ENCODE measurements at regions not wholly inside any gene's neighbourhood (a gene's known extent, or its start where the extent isn't known, plus 50 kb on each side); places are given as distances from the start of the nearest gene placed in this dataset.
"Not testable (repeated sequence)": the region's sequence is repeated elsewhere in the genome, so short reads cannot be mapped to it uniquely, and the experiment has no call there.

- Mint-ChIP-seq H3K27me3 (no peaks in the 10 kb centered on the region), H3K36me3 (no peaks in the 10 kb centered on the region), H3K4me3 (no peak overlapping the region), H3K4me1 (no peaks in the 10 kb centered on the region), H3K9me3 (peaks cover 4% of the 10 kb centered on the region), H3K27ac (no peak overlapping the region)
- no peak for DNase-seq
- POLR2A ChIA-PET, result no interaction called here
- ATAC-seq (ENCODE audit: low read depth), result no peak
Measured at GRCh38 chr11:96815236-96815635, 425.4 kb downstream of the JRKL start.

GRCh38 chr11:96817482-96818399 is 427.9 kb downstream of the JRKL start:
- Mint-ChIP-seq H3K4me1 (no peaks in the 10 kb centered on the region), H3K27ac (no peak overlapping the region), H3K9me3 (peaks cover 4% of the 10 kb centered on the region), H3K36me3 (no peaks in the 10 kb centered on the region), H3K27me3 (no peaks in the 10 kb centered on the region), H3K4me3 (no peak overlapping the region)
- no peak for DNase-seq
- ATAC-seq (ENCODE audit: low read depth), result no peak
- POLR2A ChIA-PET, result no interaction called here

- DNase-seq (no peak), ATAC-seq (ENCODE audit: low read depth) (no peak)
- H3K9me3 Mint-ChIP-seq, result no peaks in the 10 kb centered on the region
- H3K27ac Mint-ChIP-seq, result no peak overlapping the region
- no peaks in the 10 kb centered on the region for H3K27me3 Mint-ChIP-seq
- H3K4me1 Mint-ChIP-seq, result no peaks in the 10 kb centered on the region
- POLR2A ChIA-PET, result no interaction called here
- H3K36me3 Mint-ChIP-seq, result no peaks in the 10 kb centered on the region
- H3K4me3 Mint-ChIP-seq, result no peak overlapping the region
Measured at GRCh38 chr11:96827164-96827563, 437.4 kb downstream of the JRKL start.

GRCh38 chr11:96841792-96842191 is 452.0 kb downstream of the JRKL start:
- no peak for ATAC-seq (ENCODE audit: low read depth)
- DNase-seq, result no peak
- Mint-ChIP-seq H3K36me3 (no peaks in the 10 kb centered on the region), H3K27me3 (no peaks in the 10 kb centered on the region), H3K9me3 (peaks cover 1% of the 10 kb centered on the region), H3K4me1 (no peaks in the 10 kb centered on the region), H3K4me3 (no peak overlapping the region), H3K27ac (no peak overlapping the region)
- POLR2A ChIA-PET, result no interaction called here

- Mint-ChIP-seq H3K4me1 (no peaks in the 10 kb centered on the region), H3K27ac (no peak overlapping the region), H3K36me3 (no peaks in the 10 kb centered on the region), H3K9me3 (peaks cover 3% of the 10 kb centered on the region), H3K4me3 (no peak overlapping the region), H3K27me3 (no peaks in the 10 kb centered on the region)
- POLR2A ChIA-PET, result no interaction called here
- ATAC-seq (ENCODE audit: low read depth) (no peak), DNase-seq (no peak)
Measured at GRCh38 chr11:96842731-96843130, 452.9 kb downstream of the JRKL start.

- no peak for ATAC-seq (ENCODE audit: low read depth)
- H3K9me3 Mint-ChIP-seq, result peaks cover 2% of the 10 kb centered on the region
- POLR2A ChIA-PET, result no interaction called here
Measured at GRCh38 chr11:96854425-96854824, 464.6 kb downstream of the JRKL start.

GRCh38 chr11:96861722-96862121 is 471.9 kb downstream of the JRKL start:
- H3K27me3 Mint-ChIP-seq; H3K9me3 Mint-ChIP-seq; H3K27ac Mint-ChIP-seq; H3K36me3 Mint-ChIP-seq; H3K4me3 Mint-ChIP-seq; DNase-seq; ATAC-seq (ENCODE audit: low read depth); POLR2A ChIA-PET; H3K4me1 Mint-ChIP-seq: not testable (repeated sequence)

More at GRCh38 chr11:96854425-96854824, 464.6 kb downstream of the JRKL start:
- Mint-ChIP-seq H3K36me3 (no peaks in the 10 kb centered on the region), H3K4me1 (no peaks in the 10 kb centered on the region), H3K27ac (no peak overlapping the region), H3K4me3 (no peak overlapping the region), H3K27me3 (no peaks in the 10 kb centered on the region)
- no peak for DNase-seq

GRCh38 chr11:96863520-96863919 is 473.7 kb downstream of the JRKL start:
- Mint-ChIP-seq H3K4me3 (no peak overlapping the region), H3K27ac (no peak overlapping the region), H3K9me3 (no peaks in the 10 kb centered on the region), H3K4me1 (no peaks in the 10 kb centered on the region), H3K27me3 (no peaks in the 10 kb centered on the region), H3K36me3 (no peaks in the 10 kb centered on the region)
- ATAC-seq (ENCODE audit: low read depth) (no peak), DNase-seq (no peak)
- POLR2A ChIA-PET, result no interaction called here

GRCh38 chr11:96865020-96865419 is 475.2 kb downstream of the JRKL start:
- no peak overlapping the region for H3K4me3 Mint-ChIP-seq
- no peak overlapping the region for H3K27ac Mint-ChIP-seq
- H3K36me3 Mint-ChIP-seq, result no peaks in the 10 kb centered on the region
- no peaks in the 10 kb centered on the region for H3K9me3 Mint-ChIP-seq
- ATAC-seq (ENCODE audit: low read depth) (no peak), DNase-seq (no peak)
- POLR2A ChIA-PET, result no interaction called here
- no peaks in the 10 kb centered on the region for H3K4me1 Mint-ChIP-seq
- no peaks in the 10 kb centered on the region for H3K27me3 Mint-ChIP-seq

GRCh38 chr11:96869207-96869606 is 479.4 kb downstream of the JRKL start:
- Mint-ChIP-seq H3K36me3 (no peaks in the 10 kb centered on the region), H3K27ac (no peak overlapping the region), H3K4me1 (no peaks in the 10 kb centered on the region), H3K27me3 (no peaks in the 10 kb centered on the region), H3K4me3 (no peak overlapping the region), H3K9me3 (no peaks in the 10 kb centered on the region)
- no peak for DNase-seq
- POLR2A ChIA-PET, result no interaction called here
- no peak for ATAC-seq (ENCODE audit: low read depth)

- no peaks in the 10 kb centered on the region for H3K36me3 Mint-ChIP-seq
- ATAC-seq (ENCODE audit: low read depth) (no peak), DNase-seq (no peak)
- POLR2A ChIA-PET, result no interaction called here
- no peaks in the 10 kb centered on the region for H3K4me1 Mint-ChIP-seq
- no peak overlapping the region for H3K27ac Mint-ChIP-seq
- H3K4me3 Mint-ChIP-seq, result no peak overlapping the region
- peaks cover 1% of the 10 kb centered on the region for H3K9me3 Mint-ChIP-seq
- no peaks in the 10 kb centered on the region for H3K27me3 Mint-ChIP-seq
Measured at GRCh38 chr11:96875712-96876111, 485.9 kb downstream of the JRKL start.

GRCh38 chr11:96878299-96879051 is 488.7 kb downstream of the JRKL start:
- peaks cover 3% of the 10 kb centered on the region for H3K9me3 Mint-ChIP-seq
- DNase-seq (no peak), ATAC-seq (ENCODE audit: low read depth) (no peak)
- no peaks in the 10 kb centered on the region for H3K4me1 Mint-ChIP-seq
- no peak overlapping the region for H3K27ac Mint-ChIP-seq
- POLR2A ChIA-PET, result no interaction called here
- no peaks in the 10 kb centered on the region for H3K36me3 Mint-ChIP-seq
- H3K27me3 Mint-ChIP-seq, result no peaks in the 10 kb centered on the region
- H3K4me3 Mint-ChIP-seq, result no peak overlapping the region

GRCh38 chr11:96882622-96883021 is 492.8 kb downstream of the JRKL start:
- H3K27ac Mint-ChIP-seq; H3K36me3 Mint-ChIP-seq; H3K27me3 Mint-ChIP-seq; H3K9me3 Mint-ChIP-seq; H3K4me1 Mint-ChIP-seq; H3K4me3 Mint-ChIP-seq; POLR2A ChIA-PET; ATAC-seq (ENCODE audit: low read depth); DNase-seq: not testable (repeated sequence)

- Mint-ChIP-seq H3K4me1 (no peaks in the 10 kb centered on the region), H3K36me3 (no peaks in the 10 kb centered on the region), H3K9me3 (peaks cover 2% of the 10 kb centered on the region), H3K27me3 (no peaks in the 10 kb centered on the region), H3K27ac (no peak overlapping the region), H3K4me3 (no peak overlapping the region)
- POLR2A ChIA-PET, result no interaction called here
- no peak for ATAC-seq (ENCODE audit: low read depth)
- no peak for DNase-seq
Measured at GRCh38 chr11:96885405-96885804, 495.6 kb downstream of the JRKL start.

Data from activated naive CD8-positive, alpha-beta T cell treated with anti-CD3 and anti-CD28 coated beads, Interleukin-2, amount 10 ng/mL, durations not matched to agents 7 days and 5 days (primary cell).